ENCODE measurements at regions not wholly inside any gene's neighbourhood (a gene's known extent, or its start where the extent isn't known, plus 50 kb on each side); places are given as distances from the start of the nearest gene placed in this dataset.

GRCh38 chr20:24185791-24186190 is 197.2 kb upstream of the GGTLC1 start:
- TF ChIP-seq POLR2A (IDR thresholded peaks at IDR 0.05; ENCODE audit: low read depth, low read length) (no peak), POLR2AphosphoS5 (IDR thresholded peaks at IDR 0.05; ENCODE audit: low read depth, low read length) (no peak), TAF1 (IDR thresholded peaks at IDR 0.05; ENCODE audit: borderline replicate concordance, low read depth, low read length) (no peak)
